SK-N-MC (cell line): ENCODE measurements at regions not wholly inside any gene's neighbourhood (a gene's known extent, or its start where the extent isn't known, plus 50 kb on each side); places are given as distances from the start of the nearest gene placed in this dataset.

Experiments used
- DNase-seq: peaks from one replicate; pipeline ENCODE4 v3.0.0-alpha.2; 2011; ENCODE audit warnings: low read depth, low spot score
- H3K27ac ChIP-seq: fragments of 200-600 bp; sonication (generic); 2 replicates; pipeline ENCODE4 v1.5.1; 2016; ENCODE audit warnings: mixed run types
- H3K36me3 ChIP-seq: fragments of 200-600 bp; sonication (generic); 2 replicates; pipeline ENCODE4 v1.6.1; 2017; ENCODE audit warnings: antibody characterized with exemption, low read length, mixed read lengths; ENCODE audit not compliant: insufficient read depth
- H3K4me3 ChIP-seq: fragments of 200-600 bp; sonication (generic); 2 replicates; pipeline ENCODE4 v1.5.1; 2016
- H3K9ac ChIP-seq: fragments of 200-600 bp; sonication (generic); 2 replicates; pipeline ENCODE4 v1.8.0; 2017; ENCODE audit warnings: mixed run types, mixed read lengths; ENCODE audit not compliant: insufficient read length
- H3K9me3 ChIP-seq: fragments of 200-600 bp; sonication (generic); 2 replicates; pipeline ENCODE4 v1.6.1; 2017; ENCODE audit warnings: low read depth, mild to moderate bottlenecking, antibody characterized with exemption, low read length, moderate library complexity, mixed read lengths
- EZH2 ChIP-seq: fragments of 200-600 bp; sonication (generic); IDR thresholded peaks from one replicate; pipeline ENCODE4 v1.6.1; 2017; ENCODE audit warnings: antibody characterized with exemption
- FOXP2 ChIP-seq: optimal IDR thresholded peaks from 2 replicates; pipeline ENCODE3; 2011; ENCODE audit warnings: mild to moderate bottlenecking, moderate library complexity; ENCODE audit not compliant: insufficient read depth; ENCODE audit errors: extremely low read length, control extremely low read depth
- POLR2AphosphoS5 ChIP-seq: IDR thresholded peaks from 2 replicates; pipeline ENCODE4 v1.6.1; 2012; ENCODE audit warnings: mild to moderate bottlenecking, low read depth, low read length, borderline replicate concordance

GRCh38 chr12:113756609-113757008, 209.5 kb downstream of the RBM19 start:
- H3K9ac ChIP-seq = no peak overlapping the region
- no peak for TF ChIP-seq EZH2
- TF ChIP-seq FOXP2 = no peak
- TF ChIP-seq POLR2AphosphoS5 = no peak
- DNase-seq = no peak
- H3K36me3 ChIP-seq = no peaks in the 10 kb centered on the region
- H3K27ac ChIP-seq = no peak overlapping the region
- no peaks in the 10 kb centered on the region for H3K9me3 ChIP-seq
- no peak overlapping the region for H3K4me3 ChIP-seq

GRCh38 chr12:113755098-113755497, 211.0 kb downstream of the RBM19 start:
- Histone ChIP-seq H3K9ac (no peak overlapping the region), H3K27ac (no peak overlapping the region), H3K4me3 (no peak overlapping the region), H3K9me3 (no peaks in the 10 kb centered on the region), H3K36me3 (no peaks in the 10 kb centered on the region)
- TF ChIP-seq POLR2AphosphoS5 (no peak), EZH2 (no peak), FOXP2 (no peak)
- no peak for DNase-seq

GRCh38 chr12:113751513-113751912, 214.6 kb downstream of the RBM19 start:
- Histone ChIP-seq H3K36me3 (no peaks in the 10 kb centered on the region), H3K27ac (no peak overlapping the region), H3K9ac (no peak overlapping the region), H3K4me3 (no peak overlapping the region), H3K9me3 (no peaks in the 10 kb centered on the region)
- TF ChIP-seq POLR2AphosphoS5 = no peak
- TF ChIP-seq EZH2 = no peak
- TF ChIP-seq FOXP2 = no peak
- no peak for DNase-seq

GRCh38 chr12:113749433-113749815, 216.7 kb downstream of the RBM19 start:
- no peaks in the 10 kb centered on the region for H3K36me3 ChIP-seq
- no peak overlapping the region for H3K4me3 ChIP-seq

GRCh38 chr12:113748707-113749432, 217.3 kb downstream of the RBM19 start:
- no peaks in the 10 kb centered on the region for H3K36me3 ChIP-seq
- no peak overlapping the region for H3K27ac ChIP-seq
- TF ChIP-seq FOXP2 (no peak), EZH2 (no peak), POLR2AphosphoS5 (no peak)
- H3K9ac ChIP-seq = no peak overlapping the region
- no peak for DNase-seq
- no peak overlapping the region for H3K4me3 ChIP-seq
- no peaks in the 10 kb centered on the region for H3K9me3 ChIP-seq

More at GRCh38 chr12:113749433-113749815, 216.7 kb downstream of the RBM19 start:
- Histone ChIP-seq H3K27ac (no peak overlapping the region), H3K9me3 (no peaks in the 10 kb centered on the region), H3K9ac (no peak overlapping the region)
- DNase-seq = no peak
- TF ChIP-seq FOXP2 (no peak), EZH2 (no peak), POLR2AphosphoS5 (no peak)

- Histone ChIP-seq H3K27ac (no peak overlapping the region), H3K9ac (no peak overlapping the region), H3K36me3 (no peaks in the 10 kb centered on the region), H3K4me3 (no peak overlapping the region), H3K9me3 (no peaks in the 10 kb centered on the region)
- DNase-seq = no peak
- no peak for TF ChIP-seq FOXP2
- TF ChIP-seq EZH2 = no peak
- no peak for TF ChIP-seq POLR2AphosphoS5
These were observed 219.1 kb downstream of the RBM19 start for GRCh38 chr12:113747017-113747416.

GRCh38 chr12:113744802-113745395, 221.2 kb downstream of the RBM19 start:
- no peaks in the 10 kb centered on the region for H3K36me3 ChIP-seq
- H3K9me3 ChIP-seq = no peaks in the 10 kb centered on the region
- H3K27ac ChIP-seq = no peak overlapping the region
- no peak for TF ChIP-seq EZH2
- no peak for TF ChIP-seq POLR2AphosphoS5
- H3K4me3 ChIP-seq = no peak overlapping the region
- no peak for DNase-seq
- H3K9ac ChIP-seq = no peak overlapping the region

GRCh38 chr12:113742801-113743200, 223.3 kb downstream of the RBM19 start:
- DNase-seq = no peak
- TF ChIP-seq POLR2AphosphoS5 (no peak), EZH2 (no peak), FOXP2 (no peak)
- Histone ChIP-seq H3K27ac (no peak overlapping the region), H3K4me3 (no peak overlapping the region), H3K36me3 (no peaks in the 10 kb centered on the region), H3K9me3 (no peaks in the 10 kb centered on the region), H3K9ac (no peak overlapping the region)

GRCh38 chr12:113740699-113741098, 225.4 kb downstream of the RBM19 start:
- Histone ChIP-seq H3K36me3 (no peaks in the 10 kb centered on the region), H3K9ac (no peak overlapping the region), H3K9me3 (no peaks in the 10 kb centered on the region), H3K4me3 (no peak overlapping the region), H3K27ac (no peak overlapping the region)
- no peak for TF ChIP-seq FOXP2
- TF ChIP-seq EZH2 = no peak
- no peak for TF ChIP-seq POLR2AphosphoS5
- no peak for DNase-seq
